VCaP (cell line): ENCODE measurements at regions not wholly inside any gene's neighbourhood (a gene's known extent, or its start where the extent isn't known, plus 50 kb on each side); places are given as distances from the start of the nearest gene placed in this dataset.
"Not testable (repeated sequence)": the region's sequence is repeated elsewhere in the genome, so short reads cannot be mapped to it uniquely, and the experiment has no call there.

Source experiments
- H3K27ac ChIP-seq: fragments of 450-650 bp; 2 replicates; pipeline ENCODE4 v1.5.1; 2017
- TF ChIP-seq, protein P1 (sequence below): fragments of 450-650 bp; conservative IDR thresholded peaks from 2 replicates; pipeline ENCODE4 v1.5.1; 2017; ENCODE audit warnings: mild to moderate bottlenecking, moderate library complexity

DNA sequence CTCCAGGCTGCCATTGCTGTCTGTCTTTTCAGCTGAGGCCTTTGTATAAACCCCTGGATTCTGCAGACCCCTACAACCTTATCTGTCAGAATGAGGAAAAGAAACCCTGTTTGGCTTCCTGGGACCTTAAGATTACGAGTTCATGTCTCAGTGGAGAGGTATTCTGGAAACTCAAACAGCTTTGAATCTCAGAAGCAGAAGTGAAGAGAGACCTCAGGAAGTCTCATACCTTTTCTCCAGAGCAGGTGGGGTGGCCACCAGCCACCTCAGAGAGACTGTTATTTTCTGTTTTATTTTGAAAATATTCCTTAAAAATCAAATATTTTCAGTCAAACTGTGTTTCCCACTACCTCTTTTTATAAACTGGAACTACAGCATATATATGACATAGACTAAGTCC is 457.5 kb downstream of the TMEM232 start:
- H3K27ac ChIP-seq, result no peak overlapping the region

DNA sequence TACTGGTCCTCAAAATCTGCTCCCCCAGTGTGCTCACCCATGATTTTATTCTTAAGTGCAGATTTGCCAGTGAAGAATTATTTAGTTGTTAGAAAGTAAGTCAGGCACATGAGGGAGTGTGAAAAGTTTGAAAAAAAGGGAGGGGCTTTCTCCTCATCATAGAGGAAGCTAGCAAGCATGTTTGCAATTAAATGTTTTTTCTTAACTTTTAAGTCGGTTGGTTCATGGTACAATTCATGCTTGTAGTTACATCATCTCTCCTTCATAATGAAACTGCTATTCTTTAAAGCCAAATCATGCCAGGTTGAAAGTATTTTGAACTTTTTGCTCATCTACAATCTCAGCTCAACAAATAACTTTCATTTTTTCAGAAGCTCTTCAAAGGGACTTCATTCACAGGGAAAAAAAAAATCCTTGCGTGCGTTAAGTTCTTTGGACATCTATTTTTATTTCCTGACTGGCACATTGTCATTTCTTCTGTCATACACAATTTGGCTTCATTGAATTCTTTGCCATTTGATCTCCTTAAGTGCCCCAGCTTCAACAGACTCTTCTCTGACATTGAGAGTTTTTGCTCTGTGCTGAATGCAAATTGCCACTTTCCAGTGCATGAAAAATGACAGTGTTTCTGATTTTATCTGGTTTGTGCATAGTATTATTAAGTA is 456.9 kb downstream of the TMEM232 start:
- H3K27ac ChIP-seq, result no peak overlapping the region
- TF ChIP-seq, protein P1, sequence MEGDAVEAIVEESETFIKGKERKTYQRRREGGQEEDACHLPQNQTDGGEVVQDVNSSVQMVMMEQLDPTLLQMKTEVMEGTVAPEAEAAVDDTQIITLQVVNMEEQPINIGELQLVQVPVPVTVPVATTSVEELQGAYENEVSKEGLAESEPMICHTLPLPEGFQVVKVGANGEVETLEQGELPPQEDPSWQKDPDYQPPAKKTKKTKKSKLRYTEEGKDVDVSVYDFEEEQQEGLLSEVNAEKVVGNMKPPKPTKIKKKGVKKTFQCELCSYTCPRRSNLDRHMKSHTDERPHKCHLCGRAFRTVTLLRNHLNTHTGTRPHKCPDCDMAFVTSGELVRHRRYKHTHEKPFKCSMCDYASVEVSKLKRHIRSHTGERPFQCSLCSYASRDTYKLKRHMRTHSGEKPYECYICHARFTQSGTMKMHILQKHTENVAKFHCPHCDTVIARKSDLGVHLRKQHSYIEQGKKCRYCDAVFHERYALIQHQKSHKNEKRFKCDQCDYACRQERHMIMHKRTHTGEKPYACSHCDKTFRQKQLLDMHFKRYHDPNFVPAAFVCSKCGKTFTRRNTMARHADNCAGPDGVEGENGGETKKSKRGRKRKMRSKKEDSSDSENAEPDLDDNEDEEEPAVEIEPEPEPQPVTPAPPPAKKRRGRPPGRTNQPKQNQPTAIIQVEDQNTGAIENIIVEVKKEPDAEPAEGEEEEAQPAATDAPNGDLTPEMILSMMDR, result no peak

More for the DNA sequence above, 457.5 kb downstream of the TMEM232 start:
- TF ChIP-seq, protein P1, result no peak

DNA sequence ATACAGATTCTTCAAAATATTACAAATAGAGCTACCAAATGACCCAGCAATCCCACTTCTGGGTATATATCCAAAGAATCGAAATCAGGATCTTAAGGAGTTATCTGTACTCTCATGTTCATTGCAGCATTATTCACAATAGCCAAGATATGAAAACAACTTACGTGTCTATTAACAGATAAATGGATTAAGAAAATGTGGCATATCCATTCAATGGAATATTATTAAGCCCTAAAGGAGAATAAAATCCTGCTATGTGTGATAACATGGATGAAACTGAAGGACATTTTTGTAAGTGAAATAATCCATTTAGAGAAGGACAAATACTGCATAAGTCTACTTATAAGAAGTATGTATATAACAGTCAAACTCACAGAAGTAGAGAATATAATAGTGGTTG is 450.6 kb downstream of the TMEM232 start:
- TF ChIP-seq, protein P1, result no peak
- H3K27ac ChIP-seq, result no peak overlapping the region

DNA sequence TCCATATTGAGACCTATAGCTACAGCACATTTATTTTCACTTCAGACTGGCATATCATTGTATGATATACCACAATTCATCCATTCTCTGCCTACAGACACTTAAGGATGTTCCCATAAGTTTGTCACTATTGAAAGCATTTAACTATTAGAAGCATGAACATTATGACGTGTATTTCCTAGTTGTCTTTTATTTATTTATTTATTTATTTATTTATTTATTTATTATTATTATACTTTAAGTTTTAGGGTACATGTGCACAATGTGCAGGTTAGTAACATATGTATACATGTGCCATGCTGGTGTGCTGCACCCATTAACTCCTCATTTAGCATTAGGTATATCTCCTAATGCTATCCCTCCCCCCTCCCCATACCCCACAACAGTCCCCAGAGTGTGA is 448.0 kb downstream of the TMEM232 start:
- not testable (repeated sequence) for H3K27ac ChIP-seq

DNA sequence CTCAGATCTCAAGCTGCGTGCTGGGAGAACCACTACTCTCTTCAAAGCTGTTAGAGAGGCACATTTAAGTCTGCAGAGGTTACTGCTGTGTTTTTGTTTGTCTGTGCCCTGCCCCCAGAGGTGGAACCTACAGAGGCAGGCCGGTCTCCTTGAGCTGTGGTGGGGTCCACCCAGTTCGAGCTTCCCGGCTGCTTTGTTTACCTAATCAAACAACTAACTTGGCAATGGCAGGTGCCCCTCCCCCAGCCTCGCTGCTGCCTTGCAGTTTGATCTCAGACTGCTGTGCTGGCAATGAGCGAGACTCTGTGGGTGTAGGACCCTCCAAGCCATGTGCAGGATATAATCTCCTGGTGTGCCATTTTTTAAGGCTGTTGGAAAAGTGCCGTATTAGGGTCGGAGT is 442.4 kb downstream of the TMEM232 start:
- H3K27ac ChIP-seq, result not testable (repeated sequence)

DNA sequence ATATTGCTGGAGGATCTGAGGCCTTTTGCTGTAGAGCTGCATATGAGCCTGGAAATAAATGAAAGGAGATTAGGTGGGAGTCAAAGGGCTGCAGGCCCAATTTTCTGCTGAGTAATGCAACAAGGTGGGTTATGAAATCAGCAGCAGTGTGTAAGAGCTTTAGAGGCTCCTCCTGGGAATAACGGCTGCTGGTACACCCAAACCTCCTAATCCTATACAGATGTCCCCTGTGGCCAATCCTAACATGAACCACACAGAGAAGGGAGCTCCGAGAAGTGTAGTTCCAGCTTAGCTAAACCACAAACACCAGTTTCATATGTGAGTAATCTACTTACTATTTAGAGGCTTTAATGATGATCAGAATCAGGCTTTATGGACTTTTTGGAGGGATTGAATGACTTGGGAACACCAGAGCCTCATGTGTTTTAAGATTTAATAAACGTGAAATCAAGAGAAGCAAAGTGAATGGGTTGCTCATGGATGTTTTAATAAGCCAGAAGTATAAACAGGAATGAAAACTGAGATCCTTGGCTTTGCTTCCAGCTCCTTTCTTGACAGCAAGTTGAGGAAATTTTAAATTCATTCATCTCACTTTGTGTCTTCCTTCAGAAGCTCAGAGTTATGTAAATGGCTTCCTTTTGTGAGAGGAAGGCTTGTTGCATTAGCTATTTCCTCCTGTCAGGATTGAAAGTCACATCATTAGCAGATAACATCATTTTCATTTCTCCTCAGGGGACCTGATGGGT is 437.5 kb downstream of the TMEM232 start:
- no peak overlapping the region for H3K27ac ChIP-seq
- TF ChIP-seq, protein P1, result no peak

DNA sequence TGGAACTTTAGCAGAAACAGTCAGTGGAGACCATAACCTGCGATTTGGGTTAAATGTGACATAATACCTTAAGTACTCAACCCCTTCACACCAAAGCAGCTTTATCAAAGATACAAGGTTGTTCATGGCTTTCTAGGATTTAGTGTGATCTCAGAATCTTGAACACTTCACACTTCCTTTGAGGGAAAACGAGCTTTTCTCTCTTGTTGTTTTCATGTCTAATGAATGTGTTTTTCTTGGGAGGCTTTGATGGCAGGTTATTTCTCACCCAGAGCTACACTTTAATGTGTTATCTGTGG is 437.0 kb downstream of the TMEM232 start:
- TF ChIP-seq, protein P1, result no peak
- H3K27ac ChIP-seq, result no peak overlapping the region

DNA sequence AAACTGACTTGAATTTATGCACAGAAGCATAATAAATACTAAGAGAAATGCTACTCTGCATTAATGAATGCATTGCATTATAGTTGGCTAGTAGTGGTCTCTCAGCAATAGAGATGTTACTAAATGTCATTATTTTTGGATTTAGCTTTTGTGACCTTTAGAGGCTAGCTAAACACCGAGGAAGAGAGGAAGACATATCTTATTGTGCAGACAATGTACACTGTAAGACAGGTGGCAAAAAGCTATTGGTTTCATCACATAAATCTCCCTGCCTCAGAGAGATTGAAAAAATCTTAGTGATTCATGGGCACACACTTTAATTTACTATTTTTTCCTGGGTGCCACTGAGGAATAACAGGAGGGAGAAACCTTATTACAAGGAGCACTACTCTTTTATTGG is 435.9 kb downstream of the TMEM232 start:
- TF ChIP-seq, protein P1, result no peak
- no peak overlapping the region for H3K27ac ChIP-seq
